CD4-positive, alpha-beta T cell treated with Interleukin-17A for 1 hour (primary cell): ENCODE measurements at regions not wholly inside any gene's neighbourhood (a gene's known extent, or its start where the extent isn't known, plus 50 kb on each side); places are given as distances from the start of the nearest gene placed in this dataset.

Source experiments
- DNase-seq: peaks from one replicate; pipeline ENCODE4 v3.0.0-alpha.2; 2020

DNA sequence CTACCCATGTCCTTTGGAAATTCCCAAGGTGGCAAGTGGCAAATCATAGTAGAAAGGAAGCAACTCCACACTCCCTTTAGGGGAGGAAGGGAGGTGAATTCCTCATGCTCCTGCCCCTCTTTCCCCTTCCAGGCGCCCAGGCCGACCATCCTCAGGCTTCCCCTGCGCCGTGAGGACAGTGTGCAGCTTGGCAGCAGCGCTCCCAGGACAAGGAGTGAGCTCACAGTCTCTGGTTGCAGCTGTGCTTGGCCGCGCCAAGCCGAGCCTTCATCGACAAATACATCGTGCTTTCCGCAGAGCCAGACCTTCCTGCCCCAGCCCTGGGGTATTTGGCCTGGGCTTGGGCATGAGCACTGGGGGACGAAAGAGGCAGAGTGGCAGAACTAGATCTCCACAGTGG, 112.6 kb downstream of the ENGASE start:
- DNase-seq = no peak

DNA sequence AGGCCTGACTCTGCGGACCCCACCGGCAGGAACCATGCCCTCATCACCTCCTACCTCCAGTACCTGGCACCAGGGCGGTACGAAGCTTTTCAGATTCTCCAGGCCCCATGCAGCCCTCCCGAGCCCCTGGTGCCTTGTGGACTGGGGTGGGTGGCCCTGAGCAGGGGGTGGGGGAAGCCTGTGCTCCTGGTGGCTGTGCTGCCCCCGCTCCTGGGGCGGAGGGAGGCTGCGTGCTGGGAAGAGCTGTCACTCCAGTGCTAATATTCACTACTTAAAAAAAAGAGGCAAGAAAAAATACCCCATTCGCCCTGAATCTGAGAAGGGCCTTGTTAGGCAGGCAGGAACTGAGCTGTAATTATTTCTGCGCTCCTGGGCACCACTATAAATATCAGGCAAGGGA, 111.8 kb downstream of the ENGASE start:
- DNase-seq = no peak

GRCh38 chr17:79185671-79186070, 111.0 kb downstream of the ENGASE start:
- no peak for DNase-seq

- DNase-seq = no peak
Measured at GRCh38 chr17:79184219-79184618, 109.6 kb downstream of the ENGASE start.

DNA sequence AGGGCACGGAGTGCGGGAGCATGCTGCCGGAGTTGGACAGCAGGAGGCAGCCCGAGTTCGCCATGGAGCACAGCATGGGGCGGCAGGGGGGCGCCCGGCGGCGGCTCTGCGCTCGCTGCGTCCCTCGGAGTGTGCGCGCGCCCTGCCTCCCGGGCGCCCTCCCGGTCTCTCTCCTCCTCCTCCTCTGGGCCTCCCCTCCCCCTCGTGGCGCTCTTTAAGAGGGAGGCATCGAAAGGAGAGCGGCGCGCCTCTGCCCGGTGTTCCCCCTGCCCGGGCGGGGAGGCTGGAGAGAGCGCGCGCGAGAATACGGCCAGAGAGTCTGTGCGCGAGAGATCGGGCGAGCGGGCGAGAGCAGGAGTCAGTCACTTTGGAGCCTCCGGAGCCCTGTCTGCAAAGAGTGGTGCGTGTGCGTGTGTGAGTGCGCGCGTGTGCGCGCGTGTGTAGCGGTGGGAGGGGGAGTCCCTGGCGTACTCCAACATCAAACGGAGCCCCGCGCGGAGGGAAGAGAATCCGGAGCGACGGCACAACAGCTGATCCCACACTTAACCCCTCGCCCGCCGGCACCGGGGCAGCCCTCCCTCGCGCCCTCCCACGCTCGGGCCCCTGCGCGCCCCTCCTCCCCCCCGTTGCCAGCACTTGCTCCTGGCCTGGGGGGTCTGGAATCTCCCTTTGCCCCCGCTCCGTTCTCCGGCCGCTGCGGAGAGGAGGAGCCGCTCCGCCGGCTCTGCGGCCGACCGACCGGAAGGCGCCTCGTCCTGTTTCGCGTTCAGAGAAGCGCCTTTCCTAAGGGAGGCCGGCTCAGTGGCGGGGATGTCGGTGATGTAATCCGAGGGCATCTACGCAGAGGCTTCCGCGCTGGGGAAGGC, 108.9 kb downstream of the ENGASE start:
- DNase-seq = no peak

DNA sequence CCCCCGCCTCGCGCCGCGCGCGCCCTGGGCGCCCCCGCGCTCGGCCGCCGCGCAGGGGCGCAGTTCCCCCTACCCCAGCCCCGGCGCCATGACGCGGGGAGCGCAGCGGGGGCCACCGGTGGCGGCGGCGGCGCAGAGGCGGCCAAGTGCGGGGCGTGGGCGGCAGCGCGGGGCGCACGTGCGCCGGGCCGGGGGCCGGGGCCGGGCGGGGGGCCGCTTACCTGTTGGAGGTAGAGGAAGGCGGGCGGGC, 108.3 kb downstream of the ENGASE start:
- DNase-seq = no peak

DNA sequence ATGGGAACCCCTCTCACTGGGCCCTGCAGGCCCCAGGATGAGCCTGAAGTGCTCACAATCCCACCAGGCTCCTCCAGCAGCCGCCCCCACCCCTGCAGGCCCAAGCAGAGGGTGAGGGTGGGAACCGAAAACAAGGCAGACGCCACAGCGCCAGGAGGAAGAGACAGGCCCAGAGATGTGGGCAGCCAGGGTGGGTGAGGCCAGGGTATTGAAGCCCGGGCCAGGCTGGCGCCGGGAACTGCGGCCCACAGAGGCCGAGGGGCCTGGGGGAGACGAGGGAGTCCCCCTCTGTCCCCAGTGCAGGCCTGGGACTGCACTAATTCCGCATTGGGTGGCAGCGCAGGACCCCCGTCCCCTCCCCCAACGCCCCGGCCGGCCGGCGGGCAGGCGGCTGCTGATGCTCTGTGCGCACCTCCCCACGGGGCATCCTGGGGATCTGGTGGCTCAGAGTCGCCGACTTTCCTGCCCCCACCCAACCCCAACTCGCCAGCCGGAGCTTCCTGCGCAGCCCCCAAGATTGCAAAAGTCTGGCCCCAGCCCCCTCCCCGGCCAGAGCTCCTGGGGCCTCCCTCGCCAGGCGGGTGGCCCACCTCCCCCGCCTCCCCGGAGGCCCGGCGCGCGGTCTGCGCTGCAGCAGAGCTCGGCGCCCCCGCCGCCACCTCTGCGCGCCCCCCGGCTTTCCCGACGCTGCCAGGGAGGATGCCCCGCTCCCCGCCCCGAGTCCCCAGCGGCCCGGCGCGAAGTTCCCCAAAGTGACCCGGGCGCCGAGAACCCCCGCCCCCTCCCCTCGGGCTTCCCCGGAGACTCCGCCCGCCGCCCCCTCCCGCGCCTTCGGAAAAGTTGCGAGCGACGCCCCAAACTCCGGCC, 107.8 kb downstream of the ENGASE start:
- DNase-seq = no peak

DNA sequence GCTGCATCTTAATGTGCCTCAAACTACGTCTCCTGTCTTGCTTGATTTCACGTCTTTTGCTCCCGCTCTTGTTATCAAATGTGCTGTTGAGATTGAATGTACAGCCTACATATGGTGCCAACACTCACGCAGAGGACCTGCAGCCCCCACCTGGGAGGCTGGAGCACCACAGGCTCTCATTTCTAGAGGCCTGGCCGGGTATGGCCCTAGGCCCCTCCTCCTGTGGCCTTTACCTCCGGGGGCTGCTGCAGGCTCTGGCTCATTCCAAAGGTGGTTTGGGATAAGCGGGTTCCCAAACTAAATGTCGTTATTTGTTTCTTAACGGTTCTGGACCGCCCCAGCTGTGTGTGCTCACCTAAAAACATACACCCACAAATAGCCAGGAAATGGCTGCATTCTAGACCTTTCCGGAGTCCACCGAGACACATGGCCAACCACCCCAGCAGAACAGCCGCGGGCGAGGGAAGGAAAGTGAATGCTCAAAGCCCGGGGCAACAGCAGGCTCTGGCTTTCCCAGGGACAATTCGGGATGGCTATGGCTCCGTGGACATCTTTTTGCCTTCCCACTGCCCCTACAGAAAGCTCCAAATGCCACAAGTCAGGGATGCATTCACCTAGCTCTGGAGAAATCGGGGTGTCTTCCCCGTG, 105.9 kb downstream of the ENGASE start:
- DNase-seq = no peak

DNA sequence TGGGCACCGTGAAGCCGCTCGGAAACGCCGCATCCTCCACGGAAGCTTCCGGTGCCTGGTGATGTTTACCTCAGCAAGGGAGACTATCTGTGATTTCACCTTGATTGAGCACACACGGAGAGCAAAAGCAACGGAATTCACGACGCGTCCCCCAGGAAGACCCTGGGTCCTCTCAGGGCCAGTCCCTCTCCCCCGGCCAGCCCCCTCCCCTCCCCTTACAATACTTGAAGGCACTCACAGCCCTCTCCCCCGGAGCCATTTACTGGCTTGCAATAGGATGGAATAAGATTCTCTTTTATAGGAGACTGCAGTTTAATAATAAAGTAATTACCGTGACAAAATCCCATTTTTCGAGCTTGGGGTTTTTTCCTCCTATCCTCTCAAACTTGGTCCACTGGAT, 104.7 kb downstream of the ENGASE start:
- DNase-seq = no peak

DNA sequence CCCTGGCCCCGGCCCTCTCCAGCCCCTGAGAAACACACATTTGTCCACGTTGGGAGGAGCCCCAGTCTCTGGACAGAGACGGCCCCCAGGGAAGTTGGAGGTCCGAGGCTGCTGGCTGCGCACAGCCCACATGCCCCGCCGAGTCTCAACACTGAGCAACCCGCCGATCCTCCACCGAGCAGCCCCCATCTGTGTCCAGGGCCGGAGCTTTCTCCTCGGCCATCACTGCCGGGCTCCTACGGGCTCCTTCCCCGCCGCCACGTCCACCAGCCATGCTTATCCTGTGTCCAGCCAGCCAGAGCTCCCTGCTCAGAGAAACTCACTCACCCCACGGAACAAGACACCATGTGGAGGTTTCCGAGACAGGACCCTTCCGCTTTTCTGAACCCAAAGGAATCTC, 103.3 kb downstream of the ENGASE start:
- no peak for DNase-seq

GRCh38 chr17:79176792-79177601, 102.4 kb downstream of the ENGASE start:
- no peak for DNase-seq

GRCh38 chr17:79174905-79175856, 100.6 kb downstream of the ENGASE start:
- DNase-seq = no peak

GRCh38 chr17:79174193-79174765, 99.7 kb downstream of the ENGASE start:
- no peak for DNase-seq

GRCh38 chr17:79171188-79171587, 96.6 kb downstream of the ENGASE start:
- DNase-seq = no peak

DNA sequence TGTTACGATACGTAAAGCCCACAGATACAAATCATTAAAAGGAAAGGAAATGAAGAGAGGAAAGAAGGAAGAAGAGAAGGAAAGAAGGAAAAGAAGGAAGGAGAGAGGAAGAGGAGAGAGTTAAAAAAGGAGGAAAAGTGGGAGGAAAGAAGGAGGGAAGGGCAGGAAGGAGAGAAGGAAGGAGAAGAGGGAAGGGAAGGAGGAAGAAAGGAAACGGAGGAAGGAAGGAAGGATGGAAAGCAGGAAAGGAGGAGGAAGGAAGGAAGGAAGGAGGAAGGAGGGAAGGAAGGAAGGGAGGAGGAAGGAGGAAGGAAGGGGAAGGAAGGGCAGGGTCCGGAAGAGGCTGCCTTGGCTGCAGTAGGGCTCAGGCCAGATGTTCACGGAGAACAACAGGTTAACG, 95.2 kb downstream of the ENGASE start:
- no peak for DNase-seq

- DNase-seq = no peak
Measured at GRCh38 chr17:79169366-79169765, 94.7 kb downstream of the ENGASE start.

- DNase-seq = no peak
Measured at GRCh38 chr17:79168486-79169055, 93.9 kb downstream of the ENGASE start.

GRCh38 chr17:79167486-79167885, 92.9 kb downstream of the ENGASE start:
- no peak for DNase-seq

DNA sequence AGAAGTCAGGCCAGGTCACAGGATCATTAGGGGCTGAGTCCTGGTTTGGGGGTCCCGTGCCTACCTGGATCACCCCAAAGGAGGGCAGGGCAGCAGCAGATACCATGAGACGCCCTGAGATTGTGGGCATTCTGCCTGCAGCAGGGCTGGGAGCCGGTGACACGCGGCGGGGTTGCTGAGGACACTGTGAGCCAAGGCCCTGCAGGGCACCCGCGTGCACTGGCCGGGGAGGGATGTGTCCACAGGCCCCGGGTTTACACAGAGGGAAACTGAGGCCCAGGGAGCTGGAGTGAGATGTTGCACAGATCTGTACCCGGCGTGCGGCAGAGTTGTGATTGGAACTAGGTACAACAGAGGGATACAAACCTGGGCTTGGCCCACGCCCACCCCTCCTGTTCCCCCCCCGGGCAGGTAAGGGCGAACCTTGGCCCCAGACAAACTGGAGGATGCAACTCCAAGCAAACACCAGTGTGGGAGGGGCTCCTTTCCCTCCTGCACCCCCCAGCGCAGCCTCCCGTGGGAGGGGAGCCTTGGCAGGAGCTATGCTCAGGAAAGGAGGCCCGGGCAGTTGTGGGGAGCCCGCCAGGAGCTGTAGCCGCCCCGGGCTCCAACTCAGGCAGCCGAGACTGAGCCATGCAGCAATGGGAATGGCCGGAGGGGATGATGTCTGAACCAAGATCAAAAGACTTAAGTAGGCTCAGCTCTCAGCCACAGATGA, 91.3 kb downstream of the ENGASE start:
- DNase-seq = no peak
